ENCODE measurements at regions not wholly inside any gene's neighbourhood (a gene's known extent, or its start where the extent isn't known, plus 50 kb on each side); places are given as distances from the start of the nearest gene placed in this dataset.

GRCh38 chr20:56835829-56836550 lies 206.9 kb downstream of the TFAP2C start:
- DNase-seq (ENCODE audit: low read depth), result no peak

DNA sequence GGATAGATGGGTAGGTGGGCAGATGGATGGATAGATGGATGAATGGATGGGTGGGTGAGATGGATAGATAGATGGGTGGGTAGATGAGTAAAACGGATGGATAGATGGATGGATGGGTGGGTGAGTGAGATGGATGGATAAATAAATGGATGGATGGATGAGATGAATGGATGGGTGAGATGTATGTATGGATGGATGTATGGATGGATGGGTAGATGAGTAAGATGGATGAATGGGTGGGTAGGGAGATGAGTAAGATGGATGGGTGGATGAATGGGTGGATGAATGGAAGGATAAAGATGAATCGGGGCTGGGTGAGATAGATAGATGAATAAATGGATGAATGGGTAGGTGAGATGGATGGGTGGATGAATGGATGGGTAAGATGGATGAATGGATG lies 210.1 kb downstream of the TFAP2C start:
- DNase-seq (ENCODE audit: low read depth), result no peak

DNA sequence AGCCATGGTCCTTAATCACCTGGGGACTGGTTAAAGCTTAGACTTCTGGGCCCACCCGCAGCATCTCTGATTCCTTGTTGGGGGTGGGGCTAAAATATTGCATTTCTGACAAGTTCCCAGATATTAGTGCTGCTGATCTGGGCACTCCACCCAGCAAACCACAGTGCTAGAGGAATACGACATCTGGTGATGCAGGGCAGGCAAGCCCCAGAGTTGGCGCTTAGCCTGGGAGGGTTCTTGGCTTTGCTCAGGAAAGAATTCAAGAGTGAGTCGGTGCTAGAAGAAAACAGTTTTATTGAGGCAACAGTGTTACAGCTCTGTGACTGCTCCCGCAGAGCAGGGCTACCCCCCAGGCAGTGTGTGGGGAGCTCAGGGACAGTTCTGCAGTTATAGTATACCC lies 210.7 kb downstream of the TFAP2C start:
- peak; percentile 66 for DNase-seq (ENCODE audit: low read depth)

DNA sequence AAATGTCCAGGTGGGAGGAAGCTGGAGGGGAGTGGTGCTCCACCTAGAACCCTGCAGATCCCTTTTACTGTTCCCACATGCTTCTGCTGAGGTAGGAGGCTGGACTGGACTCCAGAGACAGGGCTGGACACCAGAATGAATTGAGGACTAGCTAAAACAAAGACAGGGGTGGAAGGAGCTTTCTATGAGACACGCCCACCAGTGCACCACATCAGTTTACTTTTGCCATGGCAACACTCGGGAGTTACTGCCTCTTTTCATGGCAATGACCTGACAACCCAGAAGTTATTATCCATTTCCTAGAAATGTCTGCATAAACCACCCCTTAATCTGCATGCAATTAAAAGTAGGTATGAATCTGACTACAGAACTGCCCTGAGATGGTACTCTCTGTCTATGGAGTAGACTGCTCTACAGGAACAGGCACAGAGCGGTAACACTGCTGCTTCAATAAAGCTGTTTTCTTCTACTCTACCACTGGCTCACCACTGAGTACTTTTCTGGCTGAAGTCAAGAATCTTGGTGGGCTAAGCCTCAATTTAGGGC lies 211.7 kb downstream of the TFAP2C start:
- DNase-seq (ENCODE audit: low read depth), result no peak

DNA sequence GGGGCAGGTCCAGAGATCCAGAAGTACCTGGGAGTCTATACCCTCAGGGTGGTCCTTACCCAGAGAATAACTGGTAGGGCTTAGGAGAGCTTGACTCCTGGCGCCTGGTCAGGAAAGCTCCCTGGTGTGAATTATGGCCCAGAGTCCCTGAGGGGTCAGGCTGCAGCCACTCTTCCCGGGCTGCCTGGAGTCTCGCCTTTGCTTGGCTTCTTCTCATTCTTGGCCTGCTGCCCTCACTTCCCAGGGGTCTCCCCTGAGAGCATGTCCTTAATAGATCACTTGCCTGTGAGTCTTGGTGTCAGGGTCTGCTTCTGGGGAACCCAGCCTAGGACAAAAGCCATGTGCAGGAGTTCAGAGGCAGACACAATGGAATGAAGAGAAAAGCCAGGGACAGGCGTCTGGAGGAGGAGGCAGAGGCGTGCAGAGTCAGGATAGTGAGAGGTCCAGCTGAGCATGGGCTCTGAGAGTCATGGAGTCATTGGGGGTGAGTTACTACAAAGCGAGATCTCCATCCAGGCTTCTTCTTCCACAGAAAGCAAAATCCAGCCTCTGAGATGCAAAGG lies 212.3 kb downstream of the TFAP2C start:
- no peak for DNase-seq (ENCODE audit: low read depth)

GRCh38 chr20:56842056-56842455 lies 212.9 kb downstream of the TFAP2C start:
- DNase-seq (ENCODE audit: low read depth), result no peak

DNA sequence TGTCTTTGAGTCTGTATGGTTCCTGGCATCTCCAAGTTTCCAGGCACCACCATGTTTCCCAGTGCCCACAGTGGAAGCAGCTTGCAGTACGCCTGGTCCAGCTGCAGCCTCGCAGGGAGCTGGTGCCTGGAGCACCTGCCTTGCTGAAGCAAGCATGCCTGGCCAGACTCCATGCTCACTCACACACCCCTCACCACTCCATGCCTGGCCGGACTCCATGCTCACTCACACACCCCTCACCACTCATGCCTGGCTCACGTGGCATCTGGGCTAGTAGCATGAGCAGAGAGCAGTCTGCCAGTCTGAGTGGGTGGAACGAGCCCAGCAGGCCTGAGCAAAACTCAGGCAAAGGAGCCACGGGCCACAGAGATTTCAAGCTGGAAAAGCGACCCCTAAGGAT lies 214.3 kb downstream of the TFAP2C start:
- DNase-seq (ENCODE audit: low read depth), result no peak

- DNase-seq (ENCODE audit: low read depth), result peak; percentile 62
Observed at GRCh38 chr20:56843817-56844216, 214.7 kb downstream of the TFAP2C start.

DNA sequence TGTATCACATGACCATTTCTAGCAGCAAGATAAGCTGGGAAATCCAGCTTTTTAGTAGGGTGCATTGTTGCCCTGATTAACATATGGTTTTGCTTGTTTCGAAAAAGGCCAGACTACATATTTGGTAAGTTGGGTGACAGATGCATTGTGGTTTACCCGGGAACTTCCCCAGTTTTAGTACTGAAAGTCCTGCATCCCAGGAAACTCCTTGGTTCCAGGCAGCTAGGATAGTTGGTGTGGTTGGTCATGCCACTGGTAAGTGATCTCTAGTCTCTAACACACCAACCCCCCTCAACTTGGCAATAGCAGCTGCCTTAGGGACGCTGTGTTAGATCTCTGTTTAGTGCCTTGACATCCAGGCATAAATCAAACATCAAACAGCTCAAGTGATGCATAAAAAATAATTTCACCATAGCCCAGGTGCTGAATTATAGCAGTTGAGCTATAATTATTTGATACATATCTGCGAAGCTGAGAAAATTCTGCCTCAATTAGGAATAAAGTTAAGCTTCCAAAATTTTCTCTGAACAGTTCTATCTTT lies 216.5 kb downstream of the TFAP2C start:
- DNase-seq (ENCODE audit: low read depth), result peak; percentile 76

- no peak for DNase-seq (ENCODE audit: low read depth)
Observed at GRCh38 chr20:56848561-56848960, 219.5 kb downstream of the TFAP2C start.

- no peak for DNase-seq (ENCODE audit: low read depth)
Observed at GRCh38 chr20:56851552-56851951, 222.4 kb downstream of the TFAP2C start.

GRCh38 chr20:56855708-56856107 lies 226.6 kb downstream of the TFAP2C start:
- no peak for DNase-seq (ENCODE audit: low read depth)

DNA sequence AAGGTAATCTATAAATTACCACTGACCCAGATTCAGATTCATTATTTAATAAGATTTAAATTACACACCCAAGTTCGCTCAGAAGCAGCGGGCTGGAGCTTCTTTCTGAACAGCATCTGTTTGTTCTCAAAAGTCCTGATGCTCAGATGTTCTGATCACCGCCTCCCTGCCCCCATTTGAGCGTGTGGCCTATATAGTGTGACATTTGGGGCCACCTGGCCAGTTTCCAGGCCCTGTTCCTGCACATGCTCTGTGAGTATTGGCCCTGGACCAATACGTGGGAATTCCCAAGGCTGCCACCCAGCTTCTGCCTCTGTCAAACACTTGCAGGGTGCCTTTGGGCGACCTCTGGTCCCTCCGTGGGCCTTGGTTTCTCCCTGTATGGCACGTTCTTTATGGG lies 228.8 kb downstream of the TFAP2C start:
- DNase-seq (ENCODE audit: low read depth), result no peak

DNA sequence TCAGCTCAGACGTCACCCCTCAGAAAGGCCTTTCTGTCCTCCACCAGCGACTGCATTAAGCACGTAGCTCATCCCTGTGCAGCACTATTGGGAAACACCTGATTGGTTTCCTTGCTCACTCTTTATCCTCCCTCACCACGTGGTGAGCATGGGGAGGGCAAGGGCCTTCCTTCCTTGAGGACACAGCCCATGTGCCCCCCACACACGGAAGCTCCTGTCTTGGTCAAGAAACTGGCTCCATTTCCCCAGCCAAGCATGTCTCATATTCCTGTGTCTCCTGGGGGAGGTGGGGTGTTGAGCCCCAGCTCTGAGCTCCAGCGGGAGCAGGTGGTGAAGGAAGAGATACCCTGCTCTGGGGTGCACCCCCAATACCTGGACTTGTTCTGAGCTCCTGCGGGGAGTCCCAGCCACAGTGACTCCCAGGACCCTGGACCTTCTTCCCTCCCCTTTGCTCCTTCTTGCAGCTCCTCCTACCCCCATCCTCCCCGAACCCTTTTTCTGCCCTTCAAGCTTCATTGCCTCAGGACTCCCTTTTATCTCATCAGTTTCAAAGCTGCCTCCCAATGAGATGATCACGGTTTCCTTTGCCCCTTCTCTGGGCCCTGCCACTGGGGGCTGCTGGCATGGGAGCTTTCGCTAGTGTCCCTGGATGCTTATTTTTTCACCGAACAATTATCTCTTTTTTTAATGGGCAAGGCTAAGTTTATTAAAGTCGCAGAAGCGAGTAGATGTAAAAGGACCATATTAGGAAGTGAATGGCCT lies 230.1 kb downstream of the TFAP2C start:
- DNase-seq (ENCODE audit: low read depth), result no peak

- DNase-seq (ENCODE audit: low read depth), result peak; percentile 72
Observed at GRCh38 chr20:56859801-56860261, 230.7 kb downstream of the TFAP2C start.

DNA sequence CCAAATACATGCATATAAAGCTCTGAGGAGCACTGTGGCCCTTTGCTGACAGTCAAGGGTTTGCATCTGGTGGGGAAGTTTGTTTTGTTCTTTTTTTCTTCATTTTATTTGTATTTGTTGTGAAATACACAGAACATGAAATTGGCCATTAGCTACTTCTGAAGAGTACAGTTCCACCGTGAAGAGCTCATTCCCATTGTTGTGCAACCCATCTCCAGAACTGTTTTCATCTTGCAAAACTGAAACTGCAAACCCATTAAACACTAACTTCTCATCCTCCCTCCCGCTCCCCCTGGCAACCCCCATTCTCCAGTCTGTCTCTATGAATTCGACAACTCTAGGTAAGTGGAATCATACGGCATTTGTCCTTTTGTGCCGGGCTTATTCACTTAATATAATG lies 231.3 kb downstream of the TFAP2C start:
- DNase-seq (ENCODE audit: low read depth), result peak; percentile 30

GRCh38 chr20:56861590-56861989 lies 232.5 kb downstream of the TFAP2C start:
- DNase-seq (ENCODE audit: low read depth), result peak; percentile 16

DNA sequence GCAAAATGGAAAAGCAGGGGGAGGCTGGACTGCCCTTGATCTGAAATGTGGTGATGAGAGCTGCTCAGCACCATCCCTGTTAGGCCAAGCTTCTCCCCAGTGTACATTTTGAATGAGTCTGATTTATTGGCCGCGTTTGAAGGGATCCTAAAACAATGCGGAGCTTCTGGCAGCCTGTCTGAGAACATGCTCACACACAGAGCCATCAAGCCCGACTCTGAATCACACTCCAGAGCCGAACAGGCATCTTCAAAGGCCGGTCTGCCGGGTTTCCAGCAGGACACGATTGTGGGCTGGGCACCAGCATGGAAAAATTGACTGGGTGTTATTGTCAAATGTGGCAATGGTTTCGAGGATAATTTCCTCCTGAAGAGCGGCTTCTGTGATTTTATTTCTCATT lies 235.9 kb downstream of the TFAP2C start:
- no peak for DNase-seq (ENCODE audit: low read depth)

DNA sequence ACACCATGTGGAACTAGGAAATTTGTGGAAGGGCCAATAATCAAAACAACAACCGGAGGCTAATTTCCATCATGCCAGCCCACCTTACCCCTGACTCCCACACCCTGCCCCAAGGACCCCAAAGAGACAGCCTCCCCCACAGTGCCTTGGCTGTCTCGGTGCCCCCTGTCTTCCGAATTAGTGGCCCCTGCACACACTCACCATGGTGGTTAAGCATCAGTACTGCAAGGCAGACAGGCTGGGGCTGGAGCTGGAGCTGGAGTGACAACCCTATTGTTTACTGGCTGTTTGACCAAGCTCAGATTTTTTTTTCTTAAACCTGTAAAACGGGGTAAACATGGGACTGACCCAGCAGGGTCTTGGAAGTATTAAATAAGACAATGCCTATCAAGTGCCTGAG lies 238.0 kb downstream of the TFAP2C start:
- DNase-seq (ENCODE audit: low read depth), result no peak

DNA sequence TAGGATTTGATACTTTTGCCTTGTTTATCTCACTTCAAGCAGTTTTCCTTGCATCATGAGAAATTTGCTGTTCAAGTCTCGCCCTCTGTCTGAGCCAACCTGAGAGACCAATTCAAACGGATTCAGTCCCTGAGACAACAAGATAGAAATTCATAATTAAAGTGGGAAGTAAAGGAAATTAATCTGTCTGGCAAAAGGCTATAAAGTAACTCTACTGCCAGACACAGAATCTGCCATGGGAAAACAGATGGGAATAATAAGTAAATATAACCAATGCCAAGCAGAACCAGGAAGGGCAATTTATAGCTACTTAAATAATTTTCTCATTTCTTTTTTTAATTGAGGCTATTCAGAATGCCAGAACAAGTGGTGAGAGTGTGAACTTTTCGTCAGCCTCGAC lies 239.6 kb downstream of the TFAP2C start:
- DNase-seq (ENCODE audit: low read depth), result no peak

- no peak for DNase-seq (ENCODE audit: low read depth)
Observed at GRCh38 chr20:56870271-56870670, 241.2 kb downstream of the TFAP2C start.

GRCh38 chr20:56871691-56872090 lies 242.6 kb downstream of the TFAP2C start:
- DNase-seq (ENCODE audit: low read depth), result no peak

Measured in RPMI7951 (cell line).